ENCODE measurements at regions not wholly inside any gene's neighbourhood (a gene's known extent, or its start where the extent isn't known, plus 50 kb on each side); places are given as distances from the start of the nearest gene placed in this dataset.

DNA sequence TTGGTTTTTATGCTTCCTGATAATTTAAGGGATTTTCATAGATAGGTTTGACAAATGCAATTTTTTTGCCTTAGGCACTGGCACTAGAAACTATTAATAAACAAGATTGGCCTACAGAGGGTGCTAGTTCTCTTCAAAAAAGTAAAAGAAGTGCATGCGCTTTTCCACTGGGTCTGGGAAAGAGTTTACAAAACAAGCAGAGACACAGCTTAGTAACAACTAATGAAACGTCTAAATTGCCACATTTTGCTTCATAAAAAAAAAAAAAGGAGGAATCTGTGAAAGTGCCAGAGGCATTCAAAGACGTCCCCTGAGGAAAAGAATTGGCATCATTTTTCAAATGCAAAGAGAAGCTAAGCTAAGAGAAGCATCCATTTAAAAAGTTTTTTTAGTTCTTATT lies 58.3 kb upstream of the EEA1 start:
- intact Hi-C loops (cut with DNase I; ENCODE audit: low total_unique reads): loop anchor here (5.0 kb wide), 1 partner anchor 200 kb away; no protein-coding TSS in a partner anchor
- WGBS, 2 donors: 1% methylated on average over 3 of the region's 3 CpGs
- peak in 1 of 2 donors; percentile 46 for DNase-seq (ENCODE audit: low spot score in 2 of 2)
- H3K4me3 ChIP-seq (ENCODE audit: low read depth, poor library complexity, severe bottlenecking): no peak overlapping the region
- no peak for TF ChIP-seq POLR2A (IDR thresholded peaks at IDR 0.05)
- TF ChIP-seq, protein P1, sequence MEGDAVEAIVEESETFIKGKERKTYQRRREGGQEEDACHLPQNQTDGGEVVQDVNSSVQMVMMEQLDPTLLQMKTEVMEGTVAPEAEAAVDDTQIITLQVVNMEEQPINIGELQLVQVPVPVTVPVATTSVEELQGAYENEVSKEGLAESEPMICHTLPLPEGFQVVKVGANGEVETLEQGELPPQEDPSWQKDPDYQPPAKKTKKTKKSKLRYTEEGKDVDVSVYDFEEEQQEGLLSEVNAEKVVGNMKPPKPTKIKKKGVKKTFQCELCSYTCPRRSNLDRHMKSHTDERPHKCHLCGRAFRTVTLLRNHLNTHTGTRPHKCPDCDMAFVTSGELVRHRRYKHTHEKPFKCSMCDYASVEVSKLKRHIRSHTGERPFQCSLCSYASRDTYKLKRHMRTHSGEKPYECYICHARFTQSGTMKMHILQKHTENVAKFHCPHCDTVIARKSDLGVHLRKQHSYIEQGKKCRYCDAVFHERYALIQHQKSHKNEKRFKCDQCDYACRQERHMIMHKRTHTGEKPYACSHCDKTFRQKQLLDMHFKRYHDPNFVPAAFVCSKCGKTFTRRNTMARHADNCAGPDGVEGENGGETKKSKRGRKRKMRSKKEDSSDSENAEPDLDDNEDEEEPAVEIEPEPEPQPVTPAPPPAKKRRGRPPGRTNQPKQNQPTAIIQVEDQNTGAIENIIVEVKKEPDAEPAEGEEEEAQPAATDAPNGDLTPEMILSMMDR (IDR thresholded peaks at IDR 0.05): no peak

DNA sequence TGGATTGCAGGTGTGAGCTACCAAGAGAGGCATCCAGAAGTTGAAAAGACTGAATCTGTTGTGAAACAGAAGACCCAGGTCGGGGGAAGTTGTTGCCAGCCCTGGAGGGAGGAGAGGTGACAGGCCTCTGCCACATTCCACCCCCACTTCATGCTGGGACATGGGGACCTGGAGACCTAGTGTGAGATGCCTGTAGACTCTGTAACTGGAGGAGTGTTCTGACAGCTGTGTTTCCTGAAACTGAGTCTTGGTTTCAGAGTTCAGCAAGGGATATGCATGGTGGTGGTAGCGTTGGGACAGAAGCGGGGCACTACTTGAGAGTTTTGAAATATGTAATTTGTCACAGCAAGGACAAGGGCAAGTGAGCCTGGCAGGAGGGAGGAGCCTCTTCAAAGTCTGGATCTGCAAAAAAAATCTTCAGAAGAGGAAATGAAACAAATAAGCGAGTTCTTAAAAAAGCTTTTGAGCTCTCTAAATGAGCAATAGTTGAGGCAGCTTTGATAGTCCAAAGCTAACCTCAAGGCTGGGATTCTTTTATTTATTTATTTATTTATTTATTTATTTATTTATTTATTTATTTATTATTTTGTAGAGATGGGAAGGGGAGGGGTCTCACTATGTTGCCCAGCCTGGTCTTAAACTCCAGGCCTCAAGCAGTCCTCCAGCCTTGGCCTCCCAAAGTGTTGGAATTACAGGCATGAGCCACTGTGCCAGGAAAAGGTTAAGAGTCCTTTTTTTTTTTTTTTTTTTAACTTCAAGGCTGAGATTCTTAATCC lies 58.9 kb upstream of the EEA1 start:
- WGBS, 2 donors: 78 to 79% methylated on average over 4 of the region's 4 CpGs
- intact Hi-C loops (cut with DNase I; ENCODE audit: low total_unique reads): loop anchor here (5.0 kb wide), 1 partner anchor 201 kb away; no protein-coding TSS in a partner anchor
- no peak overlapping the region for H3K4me3 ChIP-seq (ENCODE audit: low read depth, poor library complexity, severe bottlenecking)
- no peak for DNase-seq (ENCODE audit: low spot score in 2 of 2)
- TF ChIP-seq, protein P1 (IDR thresholded peaks at IDR 0.05): no peak
- no peak for TF ChIP-seq POLR2A (IDR thresholded peaks at IDR 0.05)

DNA sequence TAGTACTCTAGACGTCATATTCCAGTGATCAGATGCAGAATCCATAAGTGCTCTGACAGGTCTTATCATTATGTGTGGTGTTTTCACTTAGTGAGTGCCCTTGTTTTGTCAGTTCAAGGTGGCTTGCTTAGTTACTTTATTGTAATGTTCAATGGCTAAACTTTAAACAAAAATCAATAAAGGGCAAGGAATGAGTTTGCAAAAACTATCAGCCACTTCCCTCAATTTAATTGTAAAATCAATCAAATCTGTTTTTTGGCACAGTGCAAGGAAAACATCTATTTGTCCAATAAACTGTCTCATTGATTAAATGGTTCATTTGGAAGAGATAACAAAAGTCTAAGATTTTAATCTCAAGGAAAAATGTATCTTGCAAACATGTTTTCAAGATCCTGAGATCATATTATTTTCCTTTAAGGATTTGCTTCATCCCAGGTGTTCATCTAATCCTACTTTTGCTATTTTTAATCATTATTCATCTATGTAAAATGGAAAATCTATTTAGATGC lies 59.6 kb upstream of the EEA1 start:
- intact Hi-C loops (cut with DNase I; ENCODE audit: low total_unique reads): loop anchor here (5.0 kb wide), 1 partner anchor 201 kb away; no protein-coding TSS in a partner anchor
- no peak for DNase-seq (ENCODE audit: low spot score in 2 of 2)
- H3K4me3 ChIP-seq (ENCODE audit: low read depth, poor library complexity, severe bottlenecking): no peak overlapping the region
- 56 to 59% methylated on average over 1 of the region's 1 CpG for WGBS, 2 donors
- TF ChIP-seq, protein P1 (IDR thresholded peaks at IDR 0.05): no peak
- TF ChIP-seq POLR2A (IDR thresholded peaks at IDR 0.05): no peak

DNA sequence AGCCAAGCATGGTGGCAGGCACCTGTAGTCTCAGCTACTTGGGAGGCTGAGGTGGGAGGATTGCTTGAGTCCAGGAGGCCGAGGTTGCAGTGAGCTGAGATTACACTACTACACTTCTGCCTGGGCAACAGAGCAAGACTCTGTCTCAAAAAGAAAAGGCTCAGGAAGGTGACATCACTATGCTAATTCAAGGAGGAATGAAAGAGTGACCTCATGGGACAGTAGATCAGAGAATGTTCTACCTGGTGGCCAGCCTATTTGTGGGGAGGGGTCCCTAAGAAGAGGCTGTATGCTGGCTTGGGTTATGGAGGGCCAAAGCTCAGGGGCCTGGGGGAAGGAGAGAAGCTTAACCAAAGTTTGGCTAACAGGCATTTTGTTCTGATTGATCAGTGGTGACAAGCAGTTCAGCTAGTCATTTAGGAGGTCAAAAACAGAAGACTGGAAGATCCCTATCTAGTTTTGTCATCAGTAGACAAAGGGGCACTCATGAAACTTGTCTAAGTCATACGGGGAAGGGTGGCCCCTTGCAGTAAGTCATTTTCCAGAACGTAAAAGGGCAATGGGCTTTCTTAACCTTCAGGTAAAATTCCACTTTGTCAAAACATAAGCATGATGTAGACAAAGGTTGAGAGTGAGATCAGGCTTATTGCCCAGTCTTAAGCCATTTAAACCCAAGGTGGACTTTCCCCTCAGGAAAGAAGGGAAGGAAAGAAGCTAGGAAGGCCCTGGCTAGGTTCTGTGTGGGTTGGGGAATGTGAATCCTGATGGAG lies 60.8 kb upstream of the EEA1 start:
- DNase-seq (ENCODE audit: low spot score in 2 of 2): no peak
- H3K4me3 ChIP-seq (ENCODE audit: low read depth, poor library complexity, severe bottlenecking): no peak overlapping the region
- TF ChIP-seq, protein P1 (IDR thresholded peaks at IDR 0.05): no peak
- TF ChIP-seq POLR2A (IDR thresholded peaks at IDR 0.05): no peak
- intact Hi-C loops (cut with DNase I; ENCODE audit: low total_unique reads): loop anchor here (5.0 to 10.0 kb wide), 2 partner anchors 203 to 405 kb away; no protein-coding TSS in a partner anchor
- WGBS, 2 donors: 87 to 92% methylated on average over 3 of the region's 3 CpGs

DNA sequence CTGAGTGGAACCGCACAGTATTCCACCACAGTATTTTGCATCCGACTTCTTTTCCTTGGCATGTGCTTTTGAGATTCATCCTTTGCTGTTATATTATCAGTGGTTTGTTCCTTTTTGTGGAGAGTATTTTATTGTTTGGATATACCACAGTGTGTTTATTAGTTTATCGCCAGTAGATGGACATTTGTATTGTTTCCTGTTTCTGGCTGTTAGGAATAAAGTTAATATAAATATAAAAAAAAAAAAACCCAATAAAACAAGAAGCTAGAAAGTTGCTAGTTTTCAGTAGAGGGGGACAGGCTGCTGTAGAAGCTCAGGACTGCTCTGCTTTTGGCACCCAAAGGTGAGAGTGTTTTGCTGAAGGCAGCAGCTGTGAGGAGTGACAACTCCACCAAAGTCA lies 62.0 kb upstream of the EEA1 start:
- no peak overlapping the region for H3K4me3 ChIP-seq (ENCODE audit: low read depth, poor library complexity, severe bottlenecking)
- no peak for DNase-seq (ENCODE audit: low spot score in 2 of 2)
- TF ChIP-seq, protein P1 (IDR thresholded peaks at IDR 0.05): no peak
- TF ChIP-seq POLR2A (IDR thresholded peaks at IDR 0.05): no peak
- WGBS, 2 donors: 91 to 95% methylated on average over 3 of the region's 3 CpGs
- intact Hi-C loops (cut with DNase I; ENCODE audit: low total_unique reads): loop anchor here (10.0 kb wide), 1 partner anchor 404 kb away; no protein-coding TSS in a partner anchor
